Skin of body (tissue), 1 donor: ENCODE measurements at regions not wholly inside any gene's neighbourhood (a gene's known extent, or its start where the extent isn't known, plus 50 kb on each side); places are given as distances from the start of the nearest gene placed in this dataset.
A peak's percentile ranks its signal among the peaks of the same experiment; 100 is the strongest.
"Not testable (repeated sequence)": the region's sequence is repeated elsewhere in the genome, so short reads cannot be mapped to it uniquely, and the experiment has no call there.

Source experiments
- DNase-seq: peaks from one replicate; lab custom pipeline; 2025; lab: John Stamatoyannopoulos, UW

- DNase-seq = peak; percentile 9
Measured at GRCh38 chr2:66317268-66317890, 117.5 kb upstream of the MEIS1 start.

DNA sequence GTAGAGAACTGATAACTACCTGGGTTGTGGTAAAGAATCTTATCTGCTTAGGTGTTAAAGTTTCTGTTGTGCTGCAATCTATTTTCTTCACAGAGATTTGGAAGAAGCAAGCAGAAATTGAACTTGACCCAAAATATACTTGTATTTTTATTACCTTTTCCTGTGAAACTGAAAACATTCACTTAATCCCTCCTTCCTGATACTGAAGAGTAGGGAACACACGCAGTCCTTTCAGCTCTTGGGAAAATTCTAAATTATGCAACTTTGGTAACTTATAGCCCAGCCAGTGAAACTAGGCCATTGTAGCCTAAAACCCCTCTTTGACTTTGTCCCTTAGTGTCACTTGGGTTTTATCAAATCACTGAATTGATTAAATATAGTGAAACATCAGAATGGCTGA lies 128.4 kb upstream of the MEIS1 start:
- peak; percentile 4 for DNase-seq

- DNase-seq = peak; percentile 88
Measured at GRCh38 chr2:66305718-66306117, 129.2 kb upstream of the MEIS1 start.

GRCh38 chr2:66303471-66303870 lies 131.5 kb upstream of the MEIS1 start:
- DNase-seq = no peak

DNA sequence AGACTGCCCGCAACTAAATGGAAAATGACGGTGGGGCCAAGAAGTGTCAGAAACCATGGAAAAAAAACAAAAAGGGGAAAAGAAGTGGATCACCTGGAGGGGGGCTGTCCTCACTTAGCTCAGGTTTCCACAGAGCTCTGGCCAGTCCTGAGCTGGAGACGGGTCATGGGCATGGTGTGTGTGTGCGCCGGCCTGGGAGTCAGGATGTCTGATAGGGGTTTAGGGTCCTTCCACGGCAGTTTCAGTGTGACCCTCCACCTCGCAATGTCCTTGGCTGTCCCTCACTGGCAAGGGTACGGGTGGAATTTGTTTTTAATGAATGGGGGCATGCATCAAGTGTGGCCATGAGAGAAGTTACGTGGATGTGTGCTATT lies 133.2 kb upstream of the MEIS1 start:
- DNase-seq = no peak

- DNase-seq = peak; percentile 87
Measured at GRCh38 chr2:66301022-66301766, 133.7 kb upstream of the MEIS1 start.

DNA sequence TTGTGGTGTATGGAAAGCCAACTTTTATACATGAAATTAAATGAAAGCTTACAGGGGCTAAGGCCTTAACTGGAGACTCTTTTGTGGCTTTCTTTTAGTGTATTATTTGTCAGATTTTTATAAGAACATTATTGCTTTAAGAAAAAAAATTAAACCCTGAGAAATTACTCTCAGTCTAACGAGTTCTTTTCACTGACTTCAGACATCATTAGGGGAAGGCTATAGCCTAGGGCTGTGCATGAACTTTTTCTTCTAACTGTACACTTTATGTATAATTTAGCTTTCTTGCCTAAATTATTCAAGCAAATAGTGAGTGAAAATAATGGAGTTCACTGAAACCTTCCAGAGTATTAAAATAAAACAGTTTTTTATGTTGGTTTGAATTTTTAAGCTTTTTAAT lies 151.1 kb upstream of the MEIS1 start:
- no peak for DNase-seq

DNA sequence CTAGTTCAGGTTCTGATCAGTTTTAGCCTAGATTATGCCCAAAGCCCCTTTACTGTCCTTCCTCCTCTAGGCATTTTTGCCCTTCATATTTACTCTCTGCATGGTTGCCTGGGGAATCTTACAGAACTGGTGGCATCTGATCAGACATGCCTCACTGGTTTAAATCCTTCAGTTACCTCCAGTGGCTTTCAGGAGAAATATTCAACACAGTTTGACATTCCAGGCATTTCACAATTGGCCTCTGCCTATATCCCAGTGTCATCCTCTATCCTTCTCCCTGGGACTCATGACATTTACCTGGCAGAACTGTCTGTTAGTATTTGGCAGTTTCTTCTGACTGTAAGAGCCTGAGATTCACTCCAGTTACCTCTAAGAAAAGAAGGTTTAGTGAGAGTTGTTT lies 152.9 kb upstream of the MEIS1 start:
- no peak for DNase-seq

DNA sequence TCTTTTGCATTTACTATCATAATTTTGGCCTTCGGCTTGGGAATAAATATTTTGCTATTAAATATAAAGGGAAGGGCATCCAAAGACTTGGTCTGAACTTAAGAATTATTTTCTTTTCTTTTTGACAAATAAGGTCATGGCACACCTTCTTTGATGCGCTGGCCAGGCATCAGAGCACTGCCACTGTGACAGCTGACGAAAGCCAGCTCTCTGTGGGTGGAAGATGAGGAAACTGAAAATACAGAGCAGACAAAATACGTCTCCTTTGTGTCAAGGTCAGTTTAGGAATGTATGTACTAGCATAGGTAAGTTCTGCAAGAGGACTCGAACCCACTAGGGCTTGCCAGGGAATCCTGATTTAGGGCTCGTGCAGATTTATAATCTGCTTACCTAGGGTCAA lies 155.9 kb upstream of the MEIS1 start:
- no peak for DNase-seq

- DNase-seq = no peak
Measured at GRCh38 chr2:66275984-66276383, 158.9 kb upstream of the MEIS1 start.

- DNase-seq = peak; percentile 7
Measured at GRCh38 chr2:66273933-66274490, 160.9 kb upstream of the MEIS1 start.

- no peak for DNase-seq
Measured at GRCh38 chr2:66272751-66273150, 162.2 kb upstream of the MEIS1 start.

DNA sequence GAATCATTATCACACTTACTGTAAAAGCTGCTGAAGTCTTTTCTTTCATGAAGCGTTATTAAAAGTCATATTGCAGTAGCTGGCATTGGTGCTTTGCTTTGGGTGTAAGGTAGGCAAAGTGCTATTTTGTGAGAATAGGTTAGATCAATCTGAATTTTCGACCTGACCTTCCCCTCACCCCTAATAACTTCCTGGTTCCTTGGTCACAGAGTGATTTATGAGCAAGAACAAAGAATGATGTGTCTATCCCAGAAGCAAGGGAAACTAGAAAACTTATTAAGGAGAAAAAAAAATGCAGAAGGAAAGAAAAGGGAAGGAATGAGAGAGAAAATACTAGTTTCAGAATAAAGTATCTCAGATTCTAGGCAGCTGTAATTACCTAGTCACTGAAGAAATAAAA lies 163.1 kb upstream of the MEIS1 start:
- no peak for DNase-seq

DNA sequence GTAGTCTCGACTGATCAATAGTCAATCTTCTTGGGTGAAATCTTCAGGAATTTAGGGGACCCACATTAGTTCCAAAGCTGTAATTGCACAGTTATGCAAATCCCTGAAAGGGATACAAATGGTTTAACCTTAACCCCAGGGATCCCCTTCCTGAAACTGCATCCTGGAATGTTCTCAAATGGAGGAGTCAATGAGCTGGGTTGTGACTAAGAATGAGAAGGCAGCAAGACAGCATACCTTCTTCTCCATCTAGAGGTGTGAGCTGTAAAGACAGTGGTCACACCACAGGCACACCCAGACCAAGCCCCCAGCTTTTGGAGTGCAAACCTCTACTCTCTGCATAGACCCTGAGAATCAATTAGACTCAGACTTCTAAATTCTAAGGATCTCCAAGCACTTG lies 164.7 kb upstream of the MEIS1 start:
- no peak for DNase-seq

- no peak for DNase-seq
Measured at GRCh38 chr2:66269166-66269565, 165.8 kb upstream of the MEIS1 start.

DNA sequence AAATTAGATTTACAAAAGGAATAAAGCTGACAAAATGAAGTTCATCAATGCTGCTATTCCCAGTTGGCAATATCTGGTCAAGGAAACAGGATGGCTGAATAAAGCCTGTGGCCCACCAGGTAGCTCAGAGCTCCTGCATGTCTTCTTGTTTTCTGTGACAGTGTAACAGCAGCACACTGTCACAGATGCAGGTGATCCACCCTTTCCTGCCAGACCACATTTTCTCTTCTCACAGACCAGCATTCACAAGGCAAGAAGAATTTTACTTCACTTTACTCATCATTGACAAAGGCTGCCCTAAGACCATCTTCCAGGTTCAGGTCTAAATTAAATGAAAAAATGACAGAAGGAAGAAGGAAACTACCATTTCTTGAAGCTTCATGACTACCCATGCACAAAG lies 166.2 kb upstream of the MEIS1 start:
- DNase-seq = no peak

DNA sequence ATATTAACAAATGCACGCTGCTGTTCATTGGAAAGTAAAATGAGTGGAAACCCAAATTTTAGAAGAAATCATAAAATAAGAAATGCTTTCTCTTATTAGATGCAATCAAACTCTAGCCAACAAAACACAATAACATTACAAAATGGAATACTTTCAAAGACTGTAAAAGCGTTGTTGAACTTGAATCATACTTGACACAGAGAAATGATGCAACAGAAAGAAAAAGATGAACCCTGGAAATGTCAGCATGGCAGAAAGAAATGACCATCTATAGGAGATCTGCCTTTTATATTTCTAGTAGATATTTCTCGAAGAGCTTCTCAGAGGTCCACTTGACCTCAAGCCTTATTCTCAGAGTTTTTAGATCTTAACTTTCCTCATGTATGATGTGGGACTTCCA lies 170.6 kb upstream of the MEIS1 start:
- no peak for DNase-seq

GRCh38 chr2:66255867-66256266 lies 179.1 kb upstream of the MEIS1 start:
- DNase-seq = no peak

DNA sequence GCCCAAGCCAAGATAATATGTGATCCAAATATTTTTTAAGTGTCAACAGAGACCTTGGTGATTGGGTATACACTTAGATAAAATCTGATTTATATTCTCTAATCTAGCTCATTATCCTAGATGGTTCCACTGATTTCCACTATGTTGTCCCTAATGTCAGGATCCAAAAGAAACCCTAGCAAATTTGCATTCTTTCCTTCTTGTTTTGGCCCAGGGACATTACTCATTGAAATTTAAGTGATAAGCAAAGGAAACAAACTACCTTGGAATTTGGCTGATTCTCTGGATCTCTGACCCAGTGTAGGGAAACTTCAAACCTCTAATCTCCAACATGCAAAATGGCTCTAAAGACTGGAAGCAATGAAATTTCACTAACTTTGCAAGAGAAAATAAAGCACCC lies 179.8 kb upstream of the MEIS1 start:
- no peak for DNase-seq

DNA sequence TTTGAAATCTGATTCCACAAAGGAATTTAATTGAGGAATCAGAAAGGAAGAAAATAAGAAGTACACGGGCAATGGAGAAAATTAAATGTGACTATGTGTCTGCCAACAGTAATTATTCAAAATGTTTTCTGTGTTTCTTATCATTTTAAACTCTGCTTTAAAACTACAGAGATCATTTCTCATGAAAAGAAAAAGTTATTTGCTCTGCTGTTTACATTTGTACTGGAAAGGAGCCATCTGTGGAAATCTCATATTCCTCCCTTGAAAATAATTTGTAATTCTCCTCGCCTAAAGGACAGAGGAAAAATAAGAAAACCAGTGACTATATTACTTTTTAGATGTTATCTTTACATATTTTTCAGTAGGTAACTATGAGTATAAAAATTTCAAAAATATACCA lies 181.9 kb upstream of the MEIS1 start:
- no peak for DNase-seq

DNA sequence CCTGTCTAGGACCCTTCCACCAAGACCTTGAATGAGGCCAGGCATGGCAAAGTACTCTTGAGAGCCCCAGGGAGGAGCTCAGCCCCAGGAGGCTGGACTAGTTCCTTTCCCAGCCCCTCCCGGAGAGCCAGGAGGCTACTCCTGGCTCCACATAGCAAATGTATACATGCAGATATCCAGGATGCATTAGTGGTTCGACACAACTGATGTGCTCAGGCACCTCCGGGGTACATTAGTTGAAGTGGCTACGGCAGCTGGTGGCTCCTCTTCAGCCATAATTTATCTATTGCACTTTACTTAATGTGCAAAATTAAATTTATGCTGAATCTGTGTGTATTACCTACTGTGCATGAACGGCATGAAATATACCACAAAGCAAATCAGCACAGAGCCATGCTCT lies 182.8 kb upstream of the MEIS1 start:
- no peak for DNase-seq

DNA sequence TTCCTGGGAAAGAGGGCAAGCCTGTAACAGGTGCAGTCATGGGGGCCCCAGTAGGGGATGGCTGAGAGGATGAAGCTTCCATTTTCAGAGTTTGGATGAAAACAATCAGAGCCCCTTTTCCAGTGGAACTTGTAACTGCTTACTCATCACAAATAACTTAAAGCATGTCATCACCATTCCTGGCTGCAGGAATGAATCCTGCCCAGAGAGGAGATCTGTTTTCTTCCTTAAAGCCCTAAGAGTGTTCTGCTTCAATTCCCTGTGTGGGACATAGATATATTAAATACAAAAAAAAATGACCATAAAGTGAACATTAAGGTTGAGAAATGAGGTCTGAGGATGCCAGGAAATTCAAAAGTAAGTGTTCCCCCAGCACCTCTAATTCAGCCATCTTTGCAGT lies 183.4 kb upstream of the MEIS1 start:
- no peak for DNase-seq

- DNase-seq = not testable (repeated sequence)
Measured at GRCh38 chr2:66249089-66249488, 185.8 kb upstream of the MEIS1 start.
